ENCODE measurements at regions not wholly inside any gene's neighbourhood (a gene's known extent, or its start where the extent isn't known, plus 50 kb on each side); places are given as distances from the start of the nearest gene placed in this dataset.
A peak's percentile ranks its signal among the peaks of the same experiment; 100 is the strongest.

GRCh38 chr6:1552296-1552761, 57.4 kb upstream of the FOXC1 start:
- DNase-seq (ENCODE audit: low read depth), result peak; percentile 35
- TF ChIP-seq, protein P1, sequence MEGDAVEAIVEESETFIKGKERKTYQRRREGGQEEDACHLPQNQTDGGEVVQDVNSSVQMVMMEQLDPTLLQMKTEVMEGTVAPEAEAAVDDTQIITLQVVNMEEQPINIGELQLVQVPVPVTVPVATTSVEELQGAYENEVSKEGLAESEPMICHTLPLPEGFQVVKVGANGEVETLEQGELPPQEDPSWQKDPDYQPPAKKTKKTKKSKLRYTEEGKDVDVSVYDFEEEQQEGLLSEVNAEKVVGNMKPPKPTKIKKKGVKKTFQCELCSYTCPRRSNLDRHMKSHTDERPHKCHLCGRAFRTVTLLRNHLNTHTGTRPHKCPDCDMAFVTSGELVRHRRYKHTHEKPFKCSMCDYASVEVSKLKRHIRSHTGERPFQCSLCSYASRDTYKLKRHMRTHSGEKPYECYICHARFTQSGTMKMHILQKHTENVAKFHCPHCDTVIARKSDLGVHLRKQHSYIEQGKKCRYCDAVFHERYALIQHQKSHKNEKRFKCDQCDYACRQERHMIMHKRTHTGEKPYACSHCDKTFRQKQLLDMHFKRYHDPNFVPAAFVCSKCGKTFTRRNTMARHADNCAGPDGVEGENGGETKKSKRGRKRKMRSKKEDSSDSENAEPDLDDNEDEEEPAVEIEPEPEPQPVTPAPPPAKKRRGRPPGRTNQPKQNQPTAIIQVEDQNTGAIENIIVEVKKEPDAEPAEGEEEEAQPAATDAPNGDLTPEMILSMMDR (IDR thresholded peaks at IDR 0.05; ENCODE audit: insufficient read depth, low read depth, low read length, missing control alignments), result peak; percentile 46
- no peak overlapping the region for H3K4me3 ChIP-seq (ENCODE audit: low read depth, low read length)

DNA sequence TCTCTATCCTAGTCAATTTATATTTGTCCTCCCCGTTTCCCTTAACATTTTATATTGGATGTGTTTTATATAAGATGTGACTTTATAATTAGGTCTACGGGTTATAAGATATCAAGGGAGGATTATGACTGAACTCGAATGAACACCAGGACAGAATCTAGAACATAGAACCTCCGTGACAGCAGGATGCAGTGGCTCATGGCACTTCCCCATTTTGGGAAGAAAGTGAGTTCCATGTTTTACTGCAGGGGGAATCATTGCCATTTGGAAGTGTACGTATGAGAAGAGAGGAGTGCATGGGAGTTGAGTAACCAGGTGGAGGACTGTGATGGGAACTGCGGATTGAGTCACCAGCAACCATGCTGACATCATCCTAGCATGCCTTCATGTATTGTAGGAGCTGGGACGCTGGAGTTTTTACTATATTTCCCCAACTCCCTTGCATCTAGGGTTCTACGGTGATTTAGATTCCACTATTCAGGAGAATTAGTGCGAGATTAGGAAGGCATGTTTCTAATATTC, 56.1 kb upstream of the FOXC1 start:
- TF ChIP-seq, protein P1 (IDR thresholded peaks at IDR 0.05; ENCODE audit: insufficient read depth, low read depth, low read length, missing control alignments), result no peak
- no peak overlapping the region for H3K4me3 ChIP-seq (ENCODE audit: low read depth, low read length)
- no peak for DNase-seq (ENCODE audit: low read depth)

- H3K4me3 ChIP-seq (ENCODE audit: low read depth, low read length), result no peak overlapping the region
- peak; percentile 10 for DNase-seq (ENCODE audit: low read depth)
- TF ChIP-seq, protein P1 (IDR thresholded peaks at IDR 0.05; ENCODE audit: insufficient read depth, low read depth, low read length, missing control alignments), result no peak
Measured at GRCh38 chr6:1554141-1554475, 55.6 kb upstream of the FOXC1 start.

GRCh38 chr6:1554476-1555310, 55.0 kb upstream of the FOXC1 start:
- TF ChIP-seq, protein P1 (IDR thresholded peaks at IDR 0.05; ENCODE audit: insufficient read depth, low read depth, low read length, missing control alignments), result peak; percentile 45
- DNase-seq (ENCODE audit: low read depth), result peak; percentile 51
- no peak overlapping the region for H3K4me3 ChIP-seq (ENCODE audit: low read depth, low read length)

DNA sequence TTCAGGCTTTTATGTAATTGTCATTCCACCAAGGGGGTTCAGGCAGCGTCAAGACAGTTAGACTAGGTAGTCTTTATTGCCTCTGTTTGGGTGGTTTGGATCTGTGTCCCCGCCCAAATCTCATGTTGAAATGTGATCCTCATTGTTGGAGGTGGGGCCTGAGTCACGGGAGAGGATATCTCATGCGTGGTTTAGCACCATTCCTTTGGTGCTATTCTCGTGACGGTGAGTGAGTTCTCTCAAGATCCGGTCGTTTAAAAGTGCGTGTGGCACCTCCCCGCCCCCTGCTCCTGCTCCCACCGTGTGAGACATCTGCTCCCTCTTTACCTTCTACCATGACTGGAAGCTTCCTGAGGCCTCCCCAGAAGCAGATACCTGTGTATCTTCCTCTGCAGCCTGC, 51.3 kb upstream of the FOXC1 start:
- H3K4me3 ChIP-seq (ENCODE audit: low read depth, low read length), result no peak overlapping the region
- TF ChIP-seq, protein P1 (IDR thresholded peaks at IDR 0.05; ENCODE audit: insufficient read depth, low read depth, low read length, missing control alignments), result no peak
- DNase-seq (ENCODE audit: low read depth), result no peak
